Activated CD8-positive, alpha-beta memory T cell treated with anti-CD3 and anti-CD28 coated beads, Interleukin-2, amount 10 ng/mL, durations not matched to agents 7 days and 5 days (primary cell): ENCODE measurements at regions not wholly inside any gene's neighbourhood (a gene's known extent, or its start where the extent isn't known, plus 50 kb on each side); places are given as distances from the start of the nearest gene placed in this dataset.

Experiments
- ATAC-seq: fragments of 150-1000 bp; cut with Tn5 transposase; one replicate; pipeline ENCODE4 v1.10.0; 2021; ENCODE audit warnings: moderate library complexity
- CTCF ChIA-PET: fragments of 350-600 bp; sonication (Branson Sonifier 250); formaldehyde crosslinking; loops from one replicate; lab custom pipeline; 2021; ENCODE audit warnings: antibody characterized with exemption; lab: Charles Lee
- DNase-seq: peaks from one replicate; pipeline ENCODE4 v3.0.0-alpha.2; 2020
- H3K27ac Mint-ChIP-seq: one replicate; pipeline ENCODE4 v1.8.0; 2021; ENCODE audit warnings: mild to moderate bottlenecking, mixed read lengths
- H3K27me3 Mint-ChIP-seq: one replicate; pipeline ENCODE4 v1.8.0; 2021; ENCODE audit warnings: mixed read lengths
- H3K36me3 Mint-ChIP-seq: one replicate; pipeline ENCODE4 v1.8.0; 2021; ENCODE audit warnings: mild to moderate bottlenecking, mixed read lengths
- H3K4me1 Mint-ChIP-seq: one replicate; pipeline ENCODE4 v1.8.0; 2021; ENCODE audit warnings: mixed read lengths
- H3K4me3 Mint-ChIP-seq: one replicate; pipeline ENCODE4 v1.8.0; 2021; ENCODE audit warnings: mild to moderate bottlenecking, moderate library complexity, mixed read lengths
- H3K9me3 Mint-ChIP-seq: one replicate; pipeline ENCODE4 v1.8.0; 2022; ENCODE audit warnings: low read depth, mixed read lengths

DNA sequence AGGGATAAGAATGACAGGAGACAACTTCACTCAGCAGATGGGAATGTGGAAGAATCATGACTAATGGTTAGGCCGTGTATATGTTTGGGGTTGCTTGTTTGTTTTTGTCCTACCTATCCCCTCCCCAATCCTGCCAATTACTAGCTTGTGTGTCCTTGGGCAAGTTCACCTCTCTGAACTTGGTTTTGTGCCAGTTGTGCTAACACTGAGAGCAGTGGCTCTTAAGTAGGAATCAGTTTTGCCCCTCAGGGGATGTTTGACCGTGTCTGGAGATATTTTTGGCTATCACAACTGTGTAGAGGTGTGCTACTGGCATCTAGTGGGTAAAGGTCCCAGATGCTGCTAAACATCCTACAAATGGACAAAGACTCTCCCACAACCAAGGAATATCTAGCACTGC, 287.0 kb downstream of the DMRT2 start:
- ATAC-seq (no peak), DNase-seq (no peak)
- H3K36me3 Mint-ChIP-seq, result no peaks in the 10 kb centered on the region
- H3K27me3 Mint-ChIP-seq, result no peaks in the 10 kb centered on the region
- CTCF ChIA-PET, result no interaction called here
- H3K27ac Mint-ChIP-seq, result no peak overlapping the region
- H3K4me3 Mint-ChIP-seq, result no peak overlapping the region
- H3K4me1 Mint-ChIP-seq, result no peaks in the 10 kb centered on the region
- H3K9me3 Mint-ChIP-seq, result no peaks in the 10 kb centered on the region

DNA sequence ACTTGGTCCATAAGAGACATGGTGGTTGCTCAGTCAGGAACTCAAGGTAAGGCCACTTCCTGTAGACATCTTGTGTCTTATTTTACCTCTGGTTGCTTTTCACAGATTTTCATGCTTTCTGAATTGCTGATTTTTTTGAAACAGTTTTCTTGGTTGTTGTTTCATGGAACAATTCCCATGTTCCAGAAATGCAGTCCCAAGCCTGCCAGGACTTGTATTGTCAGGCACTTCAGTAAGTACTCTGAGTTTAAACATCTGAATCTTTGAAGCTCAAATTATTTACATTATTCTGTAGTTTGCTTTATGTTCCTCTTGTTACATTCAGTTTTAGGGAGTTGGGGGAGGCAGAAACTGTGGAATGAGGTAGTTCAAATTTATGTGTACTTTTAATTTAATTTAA, 290.2 kb downstream of the DMRT2 start:
- H3K27me3 Mint-ChIP-seq, result no peaks in the 10 kb centered on the region
- CTCF ChIA-PET, result no interaction called here
- DNase-seq (no peak), ATAC-seq (no peak)
- no peaks in the 10 kb centered on the region for H3K9me3 Mint-ChIP-seq
- no peaks in the 10 kb centered on the region for H3K36me3 Mint-ChIP-seq
- no peak overlapping the region for H3K4me3 Mint-ChIP-seq
- no peaks in the 10 kb centered on the region for H3K4me1 Mint-ChIP-seq
- H3K27ac Mint-ChIP-seq, result no peak overlapping the region

DNA sequence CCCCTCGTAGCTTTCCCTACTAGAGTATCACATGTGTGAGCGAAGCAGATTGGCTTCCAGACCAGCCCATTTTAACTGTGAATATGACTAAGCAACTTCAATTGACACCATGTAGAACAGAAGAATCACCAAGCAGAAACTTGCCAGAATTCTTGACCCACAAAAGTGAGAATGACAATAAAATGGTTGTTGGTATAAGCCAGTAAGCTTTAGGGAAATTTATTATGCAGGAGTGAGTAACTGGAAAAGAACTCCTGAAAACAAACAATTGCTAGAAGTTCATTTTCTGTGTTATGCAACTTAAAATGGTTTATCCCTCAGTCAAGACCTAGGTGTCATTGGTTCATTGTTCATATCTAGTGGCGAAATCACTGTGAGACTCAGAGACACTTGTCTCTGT, 303.1 kb downstream of the DMRT2 start:
- DNase-seq (no peak), ATAC-seq (no peak)
- Mint-ChIP-seq H3K4me3 (no peak overlapping the region), H3K36me3 (no peaks in the 10 kb centered on the region), H3K9me3 (no peaks in the 10 kb centered on the region), H3K4me1 (no peaks in the 10 kb centered on the region), H3K27me3 (no peaks in the 10 kb centered on the region), H3K27ac (no peak overlapping the region)
- CTCF ChIA-PET, result no interaction called here

DNA sequence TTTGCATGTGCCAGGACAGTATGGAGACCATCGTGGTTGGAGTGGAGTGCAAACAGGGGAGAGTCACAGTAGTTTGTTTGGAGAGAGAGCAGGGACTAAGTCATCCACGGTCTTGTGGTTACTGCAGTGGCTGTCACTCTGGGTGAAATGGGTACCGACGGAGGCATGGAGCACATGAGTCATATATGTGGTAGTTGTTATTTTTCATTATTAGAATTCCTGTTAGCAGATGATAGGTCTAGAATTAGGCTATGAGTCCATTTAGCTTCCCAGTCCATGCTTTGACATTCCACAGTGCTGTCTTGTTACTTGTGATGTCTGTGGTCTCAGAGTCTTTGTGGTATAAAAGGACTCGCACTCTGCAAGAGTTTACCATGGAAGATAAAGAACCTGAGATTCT, 303.9 kb downstream of the DMRT2 start:
- Mint-ChIP-seq H3K4me1 (no peaks in the 10 kb centered on the region), H3K9me3 (no peaks in the 10 kb centered on the region), H3K4me3 (no peak overlapping the region), H3K36me3 (no peaks in the 10 kb centered on the region), H3K27ac (no peak overlapping the region), H3K27me3 (no peaks in the 10 kb centered on the region)
- ATAC-seq (no peak), DNase-seq (no peak)
- CTCF ChIA-PET, result no interaction called here

DNA sequence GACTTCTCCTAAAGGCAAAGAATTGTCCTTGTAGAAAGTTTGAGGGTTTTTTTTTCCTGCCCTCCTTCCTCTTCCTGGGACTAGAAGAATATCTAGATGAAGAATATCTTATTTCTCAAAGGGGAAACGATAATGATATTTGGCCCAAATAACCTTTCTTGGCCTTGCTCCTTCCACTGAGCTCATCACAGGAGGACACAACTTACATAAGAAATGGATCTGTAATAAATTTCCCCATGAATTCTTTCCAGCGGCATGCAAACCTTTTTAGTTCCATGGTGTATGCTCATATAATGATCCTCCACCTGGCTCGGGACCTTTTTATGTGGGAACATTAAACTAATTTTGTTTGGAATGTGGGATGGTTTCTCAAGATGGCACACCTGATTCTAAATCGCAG, 304.4 kb downstream of the DMRT2 start:
- H3K9me3 Mint-ChIP-seq, result no peaks in the 10 kb centered on the region
- DNase-seq (no peak), ATAC-seq (no peak)
- H3K36me3 Mint-ChIP-seq, result no peaks in the 10 kb centered on the region
- no peak overlapping the region for H3K4me3 Mint-ChIP-seq
- no peaks in the 10 kb centered on the region for H3K27me3 Mint-ChIP-seq
- H3K4me1 Mint-ChIP-seq, result no peaks in the 10 kb centered on the region
- H3K27ac Mint-ChIP-seq, result no peak overlapping the region
- CTCF ChIA-PET, result no interaction called here

DNA sequence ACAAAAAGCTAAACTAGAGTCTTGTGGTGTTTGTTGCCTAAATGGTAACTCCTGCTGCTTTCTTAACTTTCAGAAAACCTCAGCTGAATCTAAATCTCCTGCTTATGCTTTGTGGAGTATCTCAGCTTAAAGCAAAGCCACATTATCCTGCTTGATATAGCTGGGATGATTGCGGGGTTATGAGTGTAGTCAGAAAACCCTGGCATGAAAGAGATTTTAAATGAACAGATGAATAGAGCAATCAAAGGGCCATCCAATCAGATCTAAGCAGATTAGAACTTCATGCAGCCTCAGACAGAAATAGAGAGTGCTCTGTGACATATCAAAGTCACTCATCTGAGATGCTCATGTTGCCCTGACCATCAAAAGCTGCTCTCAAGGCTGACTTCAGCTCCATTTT, 305.5 kb downstream of the DMRT2 start:
- H3K4me1 Mint-ChIP-seq, result no peaks in the 10 kb centered on the region
- ATAC-seq (no peak), DNase-seq (no peak)
- no peaks in the 10 kb centered on the region for H3K36me3 Mint-ChIP-seq
- CTCF ChIA-PET, result no interaction called here
- H3K27me3 Mint-ChIP-seq, result no peaks in the 10 kb centered on the region
- H3K4me3 Mint-ChIP-seq, result no peak overlapping the region
- no peak overlapping the region for H3K27ac Mint-ChIP-seq
- H3K9me3 Mint-ChIP-seq, result no peaks in the 10 kb centered on the region

DNA sequence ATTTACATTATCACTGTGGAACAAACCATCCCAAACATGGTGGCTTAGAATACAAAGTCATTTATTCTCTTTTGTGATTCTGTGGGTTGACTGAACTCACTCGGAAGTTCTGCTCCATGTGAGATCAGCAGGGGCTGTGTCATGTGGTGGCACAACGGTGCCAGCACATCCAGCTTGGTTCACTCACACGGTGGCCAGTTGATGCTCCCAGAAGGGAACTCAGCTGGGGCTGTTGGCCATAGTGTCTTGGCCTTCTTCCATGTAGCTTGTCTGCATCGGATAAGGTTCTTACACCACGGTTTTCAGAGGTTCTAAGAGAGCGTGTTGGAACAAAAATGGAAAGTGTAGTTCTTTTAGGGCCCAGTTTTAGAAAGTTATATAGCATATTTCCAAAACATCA, 312.7 kb downstream of the DMRT2 start:
- Mint-ChIP-seq H3K27ac (no peak overlapping the region), H3K9me3 (no peaks in the 10 kb centered on the region), H3K27me3 (no peaks in the 10 kb centered on the region)

DNA sequence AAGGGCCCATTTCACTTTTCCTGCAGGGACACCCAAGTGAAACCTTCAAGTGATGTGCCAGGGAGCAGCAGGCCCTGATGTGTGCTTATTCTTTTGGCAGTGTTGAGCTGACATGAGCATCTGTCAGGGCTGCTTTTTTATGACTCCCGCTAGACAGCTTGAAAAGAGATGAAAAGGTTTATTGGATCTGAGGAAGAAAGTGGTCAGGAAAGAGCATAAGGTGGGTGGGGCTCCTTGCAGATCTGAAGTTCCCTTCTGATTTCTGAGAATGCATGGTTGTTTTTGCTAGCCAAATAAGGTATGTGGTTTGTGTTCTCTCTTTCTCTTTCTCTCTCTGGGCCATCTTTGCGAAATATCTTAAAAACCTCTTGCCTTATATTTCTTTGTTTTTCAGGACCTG, 316.1 kb downstream of the DMRT2 start:
- CTCF ChIA-PET, result no interaction called here
- no peaks in the 10 kb centered on the region for H3K36me3 Mint-ChIP-seq

More for the DNA sequence above, 312.7 kb downstream of the DMRT2 start:
- H3K4me3 Mint-ChIP-seq, result no peak overlapping the region
- DNase-seq (no peak), ATAC-seq (no peak)
- CTCF ChIA-PET, result no interaction called here
- H3K36me3 Mint-ChIP-seq, result no peaks in the 10 kb centered on the region
- H3K4me1 Mint-ChIP-seq, result peaks cover 10% of the 10 kb centered on the region

DNA sequence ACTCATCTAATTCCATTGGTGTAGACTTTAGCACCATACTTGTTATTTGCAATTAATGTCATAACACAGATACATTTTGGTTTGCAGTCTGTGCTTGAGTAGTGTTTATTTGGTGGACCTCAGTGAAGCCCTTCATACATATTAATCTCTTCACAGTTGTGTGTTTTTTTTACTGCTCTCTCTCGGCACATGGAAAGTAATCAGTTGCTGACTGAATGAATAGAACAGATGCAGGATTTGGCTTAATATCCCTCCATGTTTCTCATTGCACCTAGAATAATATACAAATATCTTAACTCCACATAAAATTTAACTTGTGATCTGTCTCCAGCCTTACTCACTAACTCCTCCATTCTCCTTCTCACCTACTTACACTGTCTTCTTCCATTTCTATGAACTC, 319.1 kb downstream of the DMRT2 start:
- ATAC-seq, result no peak
- CTCF ChIA-PET, result no interaction called here
- no peaks in the 10 kb centered on the region for H3K36me3 Mint-ChIP-seq
- DNase-seq, result no peak
- peaks cover 10% of the 10 kb centered on the region for H3K4me1 Mint-ChIP-seq
- H3K9me3 Mint-ChIP-seq, result no peaks in the 10 kb centered on the region
- H3K27me3 Mint-ChIP-seq, result no peaks in the 10 kb centered on the region
- no peak overlapping the region for H3K4me3 Mint-ChIP-seq
- no peak overlapping the region for H3K27ac Mint-ChIP-seq

More for the DNA sequence above, 316.1 kb downstream of the DMRT2 start:
- Mint-ChIP-seq H3K27me3 (no peaks in the 10 kb centered on the region), H3K27ac (peak overlapping the region; percentile 54), H3K4me1 (peaks cover 10% of the 10 kb centered on the region), H3K9me3 (no peaks in the 10 kb centered on the region), H3K4me3 (no peak overlapping the region)
- DNase-seq, result no peak
- ATAC-seq, result peak; percentile 39

DNA sequence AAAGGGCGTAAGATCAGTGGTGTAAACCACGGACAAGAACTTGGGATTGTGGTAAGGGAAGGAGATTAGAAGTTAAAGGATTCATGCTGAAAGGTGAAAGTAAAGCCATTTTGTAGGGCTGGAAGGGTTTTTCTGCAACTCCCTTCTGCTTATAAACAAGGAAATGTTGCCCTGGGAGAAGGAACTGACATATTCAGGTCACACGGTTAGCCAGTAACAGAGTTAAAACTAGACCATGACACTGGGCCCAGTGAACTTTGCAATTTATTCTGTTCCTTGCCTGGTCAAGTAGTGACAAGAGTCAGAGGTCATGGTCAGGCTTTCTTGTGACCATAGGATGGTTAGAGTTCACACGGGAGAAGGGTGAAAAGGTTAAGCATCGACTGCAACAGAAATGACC, 323.3 kb downstream of the DMRT2 start:
- Mint-ChIP-seq H3K4me3 (no peak overlapping the region), H3K27ac (no peak overlapping the region), H3K27me3 (no peaks in the 10 kb centered on the region), H3K4me1 (no peaks in the 10 kb centered on the region), H3K9me3 (no peaks in the 10 kb centered on the region), H3K36me3 (no peaks in the 10 kb centered on the region)
- CTCF ChIA-PET, result no interaction called here
- DNase-seq, result no peak
- ATAC-seq, result no peak

DNA sequence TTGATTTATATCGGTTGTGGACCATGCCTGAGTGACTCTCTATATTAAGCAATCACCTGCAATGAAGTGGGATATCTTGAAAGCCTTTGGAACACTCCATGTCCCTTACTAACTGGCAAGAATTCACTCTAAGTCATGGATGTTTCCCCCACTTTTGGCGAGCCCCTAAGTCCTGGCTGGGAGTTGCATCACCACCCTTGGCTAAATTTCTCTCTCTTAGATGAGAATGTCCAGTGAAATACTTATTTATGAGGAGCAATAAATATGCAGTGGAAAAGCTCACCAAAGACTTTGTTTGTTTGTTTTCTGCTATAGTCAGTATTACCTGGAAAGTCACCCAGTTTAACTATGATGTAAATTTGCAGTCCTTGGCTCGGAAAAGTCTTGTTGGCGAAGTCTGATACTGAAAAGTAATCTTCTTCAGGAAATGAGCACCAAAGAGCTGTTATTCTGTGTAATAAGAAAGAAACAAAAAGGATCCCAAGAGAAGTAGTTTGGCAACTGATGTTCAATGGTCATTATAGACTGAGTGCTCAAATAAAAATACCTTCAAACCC, 333.8 kb downstream of the DMRT2 start:
- Mint-ChIP-seq H3K4me3 (no peak overlapping the region), H3K9me3 (peaks cover 2% of the 10 kb centered on the region), H3K27ac (no peak overlapping the region), H3K36me3 (no peaks in the 10 kb centered on the region), H3K4me1 (no peaks in the 10 kb centered on the region), H3K27me3 (no peaks in the 10 kb centered on the region)
- ATAC-seq (no peak), DNase-seq (no peak)
- CTCF ChIA-PET, result no interaction called here

DNA sequence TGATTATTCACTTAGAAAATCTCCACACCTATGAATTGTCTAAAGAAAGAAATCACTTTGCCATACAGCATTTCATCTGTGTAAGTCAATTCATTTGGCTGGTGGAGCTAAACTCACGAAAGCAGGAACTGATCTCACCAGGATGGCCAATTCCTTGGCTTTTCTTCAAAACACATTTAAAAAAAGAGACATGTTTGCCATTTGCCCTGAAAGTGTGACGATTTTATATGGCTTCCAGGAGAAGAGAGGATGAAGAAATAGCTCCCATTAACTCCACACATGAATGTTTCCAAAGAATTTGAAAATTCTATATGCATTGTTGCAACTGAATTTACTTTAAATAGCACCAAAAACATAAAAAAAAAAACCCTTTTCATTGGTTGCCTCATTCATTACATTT, 334.7 kb downstream of the DMRT2 start:
- Mint-ChIP-seq H3K27ac (no peak overlapping the region), H3K36me3 (no peaks in the 10 kb centered on the region), H3K4me3 (no peak overlapping the region), H3K27me3 (no peaks in the 10 kb centered on the region), H3K4me1 (no peaks in the 10 kb centered on the region), H3K9me3 (peaks cover 2% of the 10 kb centered on the region)
- ATAC-seq (no peak), DNase-seq (no peak)
- CTCF ChIA-PET, result no interaction called here

DNA sequence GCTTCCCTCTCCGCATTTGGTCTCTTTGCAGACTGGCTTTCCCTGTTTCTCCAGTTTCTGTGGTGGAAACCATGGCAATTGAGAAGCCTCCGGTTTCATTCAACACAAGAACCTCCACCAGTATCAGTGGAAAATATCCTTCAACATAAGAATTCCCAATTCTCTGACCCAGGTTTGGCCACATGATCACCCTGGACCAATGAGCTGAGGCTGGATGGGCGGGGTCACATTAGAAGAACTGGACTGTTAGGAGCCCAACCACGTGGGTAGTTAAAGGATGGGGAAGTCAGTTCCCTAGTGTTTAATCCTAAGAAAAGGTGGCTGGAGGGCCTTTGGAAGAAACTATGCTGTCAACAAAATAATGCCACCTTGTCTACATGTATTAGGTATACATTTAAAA, 336.3 kb downstream of the DMRT2 start:
- H3K36me3 Mint-ChIP-seq, result no peaks in the 10 kb centered on the region
- DNase-seq, result no peak
- CTCF ChIA-PET, result no interaction called here
- no peak overlapping the region for H3K4me3 Mint-ChIP-seq
- H3K4me1 Mint-ChIP-seq, result no peaks in the 10 kb centered on the region
- peaks cover 2% of the 10 kb centered on the region for H3K9me3 Mint-ChIP-seq
- no peak overlapping the region for H3K27ac Mint-ChIP-seq
- no peaks in the 10 kb centered on the region for H3K27me3 Mint-ChIP-seq
- ATAC-seq, result no peak

DNA sequence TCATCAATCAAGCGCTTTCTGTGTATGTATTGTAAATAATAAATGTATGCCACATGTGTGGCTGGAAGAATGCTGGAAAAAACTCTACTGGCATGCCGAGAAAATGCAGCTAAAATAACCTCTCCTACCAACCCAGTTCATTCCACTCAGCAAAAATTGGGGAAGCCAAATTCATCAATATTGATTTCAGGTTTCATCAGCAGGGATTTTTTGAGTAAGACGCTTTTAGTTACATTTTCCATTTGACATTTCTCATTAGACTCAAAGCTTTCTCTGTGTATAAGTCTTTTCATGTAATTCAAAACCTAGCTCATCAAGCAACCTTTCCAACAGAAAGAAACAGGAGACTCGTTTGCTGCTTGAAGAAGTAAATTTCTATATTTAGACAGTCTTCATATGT, 338.1 kb downstream of the DMRT2 start:
- ATAC-seq (no peak), DNase-seq (no peak)
- Mint-ChIP-seq H3K4me1 (no peaks in the 10 kb centered on the region), H3K9me3 (no peaks in the 10 kb centered on the region), H3K27me3 (no peaks in the 10 kb centered on the region), H3K4me3 (no peak overlapping the region), H3K36me3 (no peaks in the 10 kb centered on the region), H3K27ac (no peak overlapping the region)
- CTCF ChIA-PET, result no interaction called here

DNA sequence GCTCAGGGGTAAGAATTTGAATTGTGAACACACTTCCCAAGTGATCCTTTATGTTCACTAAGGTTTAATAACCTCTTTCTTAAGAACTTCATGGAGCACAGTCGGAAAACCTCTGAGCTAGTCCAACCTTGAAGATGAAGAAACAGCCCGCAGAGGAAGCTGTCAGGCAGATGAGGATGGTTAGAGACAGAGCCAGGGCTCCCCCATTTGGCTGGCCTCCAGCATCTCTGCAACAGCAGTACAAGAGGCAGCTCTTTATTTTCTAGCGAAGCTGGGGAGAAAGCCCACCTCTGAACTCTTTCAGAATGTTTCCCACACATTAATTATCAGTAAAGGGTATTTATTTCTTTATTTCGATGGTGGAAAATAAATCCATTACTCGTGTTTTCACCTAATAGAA, 350.8 kb downstream of the DMRT2 start:
- Mint-ChIP-seq H3K27ac (no peak overlapping the region), H3K36me3 (no peaks in the 10 kb centered on the region), H3K4me3 (no peak overlapping the region), H3K9me3 (no peaks in the 10 kb centered on the region), H3K27me3 (no peaks in the 10 kb centered on the region), H3K4me1 (no peaks in the 10 kb centered on the region)
- ATAC-seq (no peak), DNase-seq (no peak)
- CTCF ChIA-PET, result no interaction called here
